GM23338 (cell line): ENCODE measurements at regions not wholly inside any gene's neighbourhood (a gene's known extent, or its start where the extent isn't known, plus 50 kb on each side); places are given as distances from the start of the nearest gene placed in this dataset.

Experiments
- ATAC-seq: fragments of 200-7000 bp; cut with Tn5 transposase; 3 replicates; pipeline ENCODE4 v1.9.1; 2020
- DNase-seq: peaks from one replicate; pipeline ENCODE4 v3.0.0-alpha.2; 2015; ENCODE audit warnings: low spot score
- H2AFZ ChIP-seq: fragments of 200-600 bp; sonication (generic); 2 replicates; pipeline ENCODE4 v1.8.0; 2016; ENCODE audit warnings: antibody characterized with exemption, mild to moderate bottlenecking, moderate library complexity
- H3F3A ChIP-seq: fragments of 200-600 bp; sonication (generic); replicated peaks from 2 replicates; pipeline ENCODE4 v1.8.0; 2017; ENCODE audit warnings: antibody characterized with exemption, mixed run types, low read depth
- H3K27ac ChIP-seq: fragments of 200-600 bp; sonication (generic); 2 replicates; pipeline ENCODE4 v1.6.1; 2016; ENCODE audit warnings: low read depth
- H3K27me3 ChIP-seq: fragments of 200-600 bp; sonication (generic); 2 replicates; pipeline ENCODE4 v1.8.0; 2016; ENCODE audit warnings: mild to moderate bottlenecking, mixed run types, moderate library complexity; ENCODE audit not compliant: insufficient read depth
- H3K36me3 ChIP-seq: fragments of 200-600 bp; sonication (generic); 2 replicates; pipeline ENCODE4 v1.8.0; 2016; ENCODE audit warnings: mild to moderate bottlenecking; ENCODE audit not compliant: insufficient read depth
- H3K4me1 ChIP-seq: fragments of 200-600 bp; sonication (generic); 2 replicates; pipeline ENCODE4 v1.8.0; 2016; ENCODE audit warnings: mild to moderate bottlenecking, moderate library complexity; ENCODE audit not compliant: insufficient read depth
- H3K4me2 ChIP-seq: fragments of 200-600 bp; sonication (generic); 2 replicates; pipeline ENCODE4 v1.7.1; 2017; ENCODE audit warnings: mixed run types
- H3K4me3 ChIP-seq: fragments of 200-600 bp; sonication (generic); 2 replicates; pipeline ENCODE4 v1.6.1; 2016; ENCODE audit warnings: mixed run types
- H3K79me2 ChIP-seq: fragments of 200-600 bp; sonication (generic); replicated peaks from 2 replicates; pipeline ENCODE4 v1.8.0; 2017; ENCODE audit warnings: mild to moderate bottlenecking; ENCODE audit not compliant: insufficient read depth
- H3K9me2 ChIP-seq: fragments of 200-600 bp; sonication (generic); 2 replicates; pipeline ENCODE4 v1.8.0; 2017; ENCODE audit not compliant: insufficient read depth
- H4K20me1 ChIP-seq: fragments of 200-600 bp; sonication (generic); replicated peaks from 2 replicates; pipeline ENCODE4 v1.8.0; 2017; ENCODE audit warnings: mild to moderate bottlenecking; ENCODE audit not compliant: insufficient read depth
- H3K27ac Mint-ChIP-seq: 2 replicates; pipeline ENCODE4 v1.8.0; 2020; ENCODE audit warnings: inconsistent platforms, mild to moderate bottlenecking, moderate library complexity, mixed read lengths
- H3K27me3 Mint-ChIP-seq: 3 replicates; pipeline ENCODE4 v1.8.0; 2022; ENCODE audit warnings: low read depth, mild to moderate bottlenecking, moderate library complexity, mixed read lengths, inconsistent platforms; ENCODE audit not compliant: insufficient read depth, poor library complexity
- H3K36me3 Mint-ChIP-seq: 3 replicates; pipeline ENCODE4 v1.8.0; 2021; ENCODE audit warnings: low read depth, mild to moderate bottlenecking, inconsistent platforms, moderate library complexity, mixed read lengths
- H3K4me1 Mint-ChIP-seq: 3 replicates; pipeline ENCODE4 v1.8.0; 2020; ENCODE audit warnings: mild to moderate bottlenecking, inconsistent platforms, mixed read lengths
- H3K4me3 Mint-ChIP-seq: 3 replicates; pipeline ENCODE4 v1.8.0; 2021; ENCODE audit warnings: moderate library complexity, mild to moderate bottlenecking, inconsistent platforms, mixed read lengths
- H3K9me3 Mint-ChIP-seq: 3 replicates; pipeline ENCODE4 v1.8.0; 2020; ENCODE audit warnings: moderate library complexity, mild to moderate bottlenecking, inconsistent platforms, mixed read lengths
- CREB1 ChIP-seq: fragments of 250-450 bp; sonication (Bioruptor Pico); IDR thresholded peaks from 2 replicates; pipeline ENCODE4 v1.5.0; 2020; ENCODE audit warnings: low read depth, mild to moderate bottlenecking, moderate library complexity
- JUNB ChIP-seq: IDR thresholded peaks from one replicate; pipeline ENCODE4 v1.6.1; 2016; ENCODE audit warnings: antibody characterized with exemption; ENCODE audit not compliant: unreplicated experiment
- POLR2AphosphoS5 ChIP-seq: IDR thresholded peaks from 2 replicates; pipeline ENCODE4 v1.6.1; 2016; ENCODE audit warnings: antibody characterized with exemption, low read depth
- ZNF114 ChIP-seq: fragments of 250-450 bp; sonication (Bioruptor Pico); IDR thresholded peaks from 2 replicates; pipeline ENCODE4 v1.5.0; 2020; ENCODE audit warnings: mild to moderate bottlenecking, moderate library complexity
- ZNF331 ChIP-seq: fragments of 250-450 bp; sonication (Bioruptor Pico); IDR thresholded peaks from 2 replicates; pipeline ENCODE4 v1.5.0; 2020; ENCODE audit warnings: low read depth, mild to moderate bottlenecking, moderate library complexity
- TF ChIP-seq, protein P1 (sequence below), 2 experiments: fragments of 200-600 bp in 1 of 2; sonication (generic) in 1 of 2; conservative IDR thresholded peaks; 2 replicates each; pipeline versions ENCODE4 v1.5.1 to v1.6.1; 2016 to 2017; ENCODE audit warnings: antibody characterized with exemption in 2 of 2, low read depth in 2 of 2, mild to moderate bottlenecking in 2 of 2, moderate library complexity in 1 of 2
- TF ChIP-seq, protein P2 (sequence below): fragments of 250-450 bp; sonication (Bioruptor Pico); IDR thresholded peaks from 2 replicates; pipeline ENCODE4 v1.5.0; 2020; ENCODE audit warnings: mild to moderate bottlenecking, moderate library complexity
- TF ChIP-seq, protein P3 (sequence below): IDR thresholded peaks from 2 replicates; pipeline ENCODE4 v1.6.1; 2016; ENCODE audit warnings: antibody characterized with exemption

DNA sequence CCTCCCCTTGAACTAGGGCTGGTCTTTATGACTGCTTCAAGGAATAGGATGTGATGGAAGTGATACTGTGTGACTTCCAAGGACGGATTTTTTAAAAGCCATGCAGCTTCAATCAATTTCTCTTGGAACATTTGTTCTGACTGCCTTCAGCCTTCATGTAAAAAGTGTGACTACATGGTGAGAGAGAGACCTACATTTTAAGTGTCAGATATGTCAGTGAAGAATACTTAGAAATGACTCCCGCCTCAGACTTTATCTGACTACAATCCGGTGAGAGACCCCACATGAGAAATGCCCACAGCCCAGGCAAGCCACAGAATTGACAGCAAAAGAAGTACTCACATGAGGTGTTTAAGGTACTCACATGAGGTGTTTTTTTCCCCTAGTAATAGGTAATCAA, 295.3 kb downstream of the KCNC2 start:
- Mint-ChIP-seq H3K9me3 (no peaks in the 10 kb centered on the region), H3K36me3 (no peaks in the 10 kb centered on the region), H3K27ac (no peak overlapping the region), H3K4me3 (no peak overlapping the region), H3K27me3 (no peaks in the 10 kb centered on the region), H3K4me1 (no peaks in the 10 kb centered on the region)
- ATAC-seq (no peak), DNase-seq (no peak)
- H3K9me2 ChIP-seq: no peaks in the 10 kb centered on the region
- no peaks in the 10 kb centered on the region for H4K20me1 ChIP-seq
- H2AFZ ChIP-seq: no peak overlapping the region
- H3K36me3 ChIP-seq: no peaks in the 10 kb centered on the region
- no peaks in the 10 kb centered on the region; the same call in 1 of the 2 replicates for H3K4me1 ChIP-seq
- H3K27ac ChIP-seq: no peak overlapping the region
- H3K79me2 ChIP-seq: no peaks in the 10 kb centered on the region
- TF ChIP-seq ZNF114 (CRISPR knock-in tag) (no peak), JUNB (no peak), POLR2AphosphoS5 (no peak), CREB1 (CRISPR knock-in tag) (no peak), ZNF331 (CRISPR knock-in tag) (no peak)
- TF ChIP-seq, protein P1, sequence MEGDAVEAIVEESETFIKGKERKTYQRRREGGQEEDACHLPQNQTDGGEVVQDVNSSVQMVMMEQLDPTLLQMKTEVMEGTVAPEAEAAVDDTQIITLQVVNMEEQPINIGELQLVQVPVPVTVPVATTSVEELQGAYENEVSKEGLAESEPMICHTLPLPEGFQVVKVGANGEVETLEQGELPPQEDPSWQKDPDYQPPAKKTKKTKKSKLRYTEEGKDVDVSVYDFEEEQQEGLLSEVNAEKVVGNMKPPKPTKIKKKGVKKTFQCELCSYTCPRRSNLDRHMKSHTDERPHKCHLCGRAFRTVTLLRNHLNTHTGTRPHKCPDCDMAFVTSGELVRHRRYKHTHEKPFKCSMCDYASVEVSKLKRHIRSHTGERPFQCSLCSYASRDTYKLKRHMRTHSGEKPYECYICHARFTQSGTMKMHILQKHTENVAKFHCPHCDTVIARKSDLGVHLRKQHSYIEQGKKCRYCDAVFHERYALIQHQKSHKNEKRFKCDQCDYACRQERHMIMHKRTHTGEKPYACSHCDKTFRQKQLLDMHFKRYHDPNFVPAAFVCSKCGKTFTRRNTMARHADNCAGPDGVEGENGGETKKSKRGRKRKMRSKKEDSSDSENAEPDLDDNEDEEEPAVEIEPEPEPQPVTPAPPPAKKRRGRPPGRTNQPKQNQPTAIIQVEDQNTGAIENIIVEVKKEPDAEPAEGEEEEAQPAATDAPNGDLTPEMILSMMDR (conservative IDR thresholded peaks at IDR 0.05; ENCODE audit: low read depth in 2 of 2): no peak
- TF ChIP-seq, protein P2, sequence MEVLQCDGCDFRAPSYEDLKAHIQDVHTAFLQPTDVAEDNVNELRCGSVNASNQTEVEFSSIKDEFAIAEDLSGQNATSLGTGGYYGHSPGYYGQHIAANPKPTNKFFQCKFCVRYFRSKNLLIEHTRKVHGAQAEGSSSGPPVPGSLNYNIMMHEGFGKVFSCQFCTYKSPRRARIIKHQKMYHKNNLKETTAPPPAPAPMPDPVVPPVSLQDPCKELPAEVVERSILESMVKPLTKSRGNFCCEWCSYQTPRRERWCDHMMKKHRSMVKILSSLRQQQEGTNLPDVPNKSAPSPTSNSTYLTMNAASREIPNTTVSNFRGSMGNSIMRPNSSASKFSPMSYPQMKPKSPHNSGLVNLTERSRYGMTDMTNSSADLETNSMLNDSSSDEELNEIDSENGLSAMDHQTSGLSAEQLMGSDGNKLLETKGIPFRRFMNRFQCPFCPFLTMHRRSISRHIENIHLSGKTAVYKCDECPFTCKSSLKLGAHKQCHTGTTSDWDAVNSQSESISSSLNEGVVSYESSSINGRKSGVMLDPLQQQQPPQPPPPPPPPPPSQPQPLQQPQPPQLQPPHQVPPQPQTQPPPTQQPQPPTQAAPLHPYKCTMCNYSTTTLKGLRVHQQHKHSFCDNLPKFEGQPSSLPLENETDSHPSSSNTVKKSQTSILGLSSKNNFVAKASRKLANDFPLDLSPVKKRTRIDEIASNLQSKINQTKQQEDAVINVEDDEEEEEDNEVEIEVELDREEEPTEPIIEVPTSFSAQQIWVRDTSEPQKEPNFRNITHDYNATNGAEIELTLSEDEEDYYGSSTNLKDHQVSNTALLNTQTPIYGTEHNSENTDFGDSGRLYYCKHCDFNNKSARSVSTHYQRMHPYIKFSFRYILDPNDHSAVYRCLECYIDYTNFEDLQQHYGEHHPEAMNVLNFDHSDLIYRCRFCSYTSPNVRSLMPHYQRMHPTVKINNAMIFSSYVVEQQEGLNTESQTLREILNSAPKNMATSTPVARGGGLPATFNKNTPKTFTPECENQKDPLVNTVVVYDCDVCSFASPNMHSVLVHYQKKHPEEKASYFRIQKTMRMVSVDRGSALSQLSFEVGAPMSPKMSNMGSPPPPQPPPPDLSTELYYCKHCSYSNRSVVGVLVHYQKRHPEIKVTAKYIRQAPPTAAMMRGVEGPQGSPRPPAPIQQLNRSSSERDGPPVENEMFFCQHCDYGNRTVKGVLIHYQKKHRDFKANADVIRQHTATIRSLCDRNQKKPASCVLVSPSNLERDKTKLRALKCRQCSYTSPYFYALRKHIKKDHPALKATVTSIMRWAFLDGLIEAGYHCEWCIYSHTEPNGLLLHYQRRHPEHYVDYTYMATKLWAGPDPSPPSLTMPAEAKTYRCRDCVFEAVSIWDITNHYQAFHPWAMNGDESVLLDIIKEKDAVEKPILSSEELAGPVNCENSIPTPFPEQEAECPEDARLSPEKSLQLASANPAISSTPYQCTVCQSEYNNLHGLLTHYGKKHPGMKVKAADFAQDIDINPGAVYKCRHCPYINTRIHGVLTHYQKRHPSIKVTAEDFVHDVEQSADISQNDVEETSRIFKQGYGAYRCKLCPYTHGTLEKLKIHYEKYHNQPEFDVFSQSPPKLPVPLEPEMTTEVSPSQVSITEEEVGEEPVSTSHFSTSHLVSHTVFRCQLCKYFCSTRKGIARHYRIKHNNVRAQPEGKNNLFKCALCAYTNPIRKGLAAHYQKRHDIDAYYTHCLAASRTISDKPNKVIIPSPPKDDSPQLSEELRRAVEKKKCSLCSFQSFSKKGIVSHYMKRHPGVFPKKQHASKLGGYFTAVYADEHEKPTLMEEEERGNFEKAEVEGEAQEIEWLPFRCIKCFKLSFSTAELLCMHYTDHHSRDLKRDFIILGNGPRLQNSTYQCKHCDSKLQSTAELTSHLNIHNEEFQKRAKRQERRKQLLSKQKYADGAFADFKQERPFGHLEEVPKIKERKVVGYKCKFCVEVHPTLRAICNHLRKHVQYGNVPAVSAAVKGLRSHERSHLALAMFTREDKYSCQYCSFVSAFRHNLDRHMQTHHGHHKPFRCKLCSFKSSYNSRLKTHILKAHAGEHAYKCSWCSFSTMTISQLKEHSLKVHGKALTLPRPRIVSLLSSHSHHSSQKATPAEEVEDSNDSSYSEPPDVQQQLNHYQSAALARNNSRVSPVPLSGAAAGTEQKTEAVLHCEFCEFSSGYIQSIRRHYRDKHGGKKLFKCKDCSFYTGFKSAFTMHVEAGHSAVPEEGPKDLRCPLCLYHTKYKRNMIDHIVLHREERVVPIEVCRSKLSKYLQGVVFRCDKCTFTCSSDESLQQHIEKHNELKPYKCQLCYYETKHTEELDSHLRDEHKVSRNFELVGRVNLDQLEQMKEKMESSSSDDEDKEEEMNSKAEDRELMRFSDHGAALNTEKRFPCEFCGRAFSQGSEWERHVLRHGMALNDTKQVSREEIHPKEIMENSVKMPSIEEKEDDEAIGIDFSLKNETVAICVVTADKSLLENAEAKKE (CRISPR knock-in tag): no peak
- TF ChIP-seq, protein P3, sequence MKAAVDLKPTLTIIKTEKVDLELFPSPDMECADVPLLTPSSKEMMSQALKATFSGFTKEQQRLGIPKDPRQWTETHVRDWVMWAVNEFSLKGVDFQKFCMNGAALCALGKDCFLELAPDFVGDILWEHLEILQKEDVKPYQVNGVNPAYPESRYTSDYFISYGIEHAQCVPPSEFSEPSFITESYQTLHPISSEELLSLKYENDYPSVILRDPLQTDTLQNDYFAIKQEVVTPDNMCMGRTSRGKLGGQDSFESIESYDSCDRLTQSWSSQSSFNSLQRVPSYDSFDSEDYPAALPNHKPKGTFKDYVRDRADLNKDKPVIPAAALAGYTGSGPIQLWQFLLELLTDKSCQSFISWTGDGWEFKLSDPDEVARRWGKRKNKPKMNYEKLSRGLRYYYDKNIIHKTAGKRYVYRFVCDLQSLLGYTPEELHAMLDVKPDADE: no peak
- no peaks in the 10 kb centered on the region for H3F3A ChIP-seq
- H3K4me3 ChIP-seq: no peak overlapping the region
- no peaks in the 10 kb centered on the region for H3K27me3 ChIP-seq
- H3K4me2 ChIP-seq: no peak overlapping the region
